Fibroblast of skin of left biceps (primary cell): ENCODE measurements at regions not wholly inside any gene's neighbourhood (a gene's known extent, or its start where the extent isn't known, plus 50 kb on each side); places are given as distances from the start of the nearest gene placed in this dataset.
"Not testable (repeated sequence)": the region's sequence is repeated elsewhere in the genome, so short reads cannot be mapped to it uniquely, and the experiment has no call there.

Experiments
- DNase-seq, 2 experiments: peaks; one replicate each; pipeline ENCODE4 v3.0.0-alpha.2; 2013; ENCODE audit warnings: low read depth in 2 of 2

DNA sequence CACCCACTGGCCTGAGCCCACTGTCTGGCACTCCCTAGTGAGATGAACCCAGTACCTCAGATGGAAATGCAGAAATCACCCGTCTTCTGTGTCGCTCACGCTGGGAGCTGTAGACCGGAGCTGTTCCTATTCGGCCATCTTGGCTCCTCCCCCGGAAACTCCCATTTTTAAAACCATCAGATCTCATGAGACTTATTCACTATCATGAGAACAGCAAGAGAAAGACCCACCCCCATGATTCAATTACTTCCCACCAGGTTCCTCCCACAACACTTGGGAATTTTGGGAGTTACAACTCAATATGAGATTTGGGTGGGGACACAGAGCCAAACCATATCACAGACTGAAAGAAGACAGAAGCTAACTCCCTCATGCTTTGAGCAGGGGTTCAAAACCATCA is 134.5 kb downstream of the SLC39A8 start:
- DNase-seq: not testable (repeated sequence)

DNA sequence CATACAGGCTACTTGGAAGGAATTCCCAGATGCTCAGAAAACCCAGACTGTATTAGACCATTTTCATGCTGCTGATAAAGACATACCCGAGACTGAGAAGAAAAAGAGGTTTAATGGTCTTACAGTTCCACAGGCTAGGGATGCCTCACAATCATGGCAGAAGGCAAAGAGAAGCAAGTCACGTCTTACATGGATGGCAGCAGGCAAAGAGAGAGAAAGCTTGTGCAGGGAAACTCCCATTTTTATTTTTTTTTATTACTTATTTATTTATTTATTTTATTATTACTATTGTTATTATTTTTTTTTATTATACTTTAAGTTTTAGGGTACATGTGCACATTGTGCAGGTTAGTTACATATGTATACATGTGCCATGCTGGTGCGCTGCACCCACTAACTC is 140.6 kb downstream of the SLC39A8 start:
- DNase-seq: not testable (repeated sequence)

DNA sequence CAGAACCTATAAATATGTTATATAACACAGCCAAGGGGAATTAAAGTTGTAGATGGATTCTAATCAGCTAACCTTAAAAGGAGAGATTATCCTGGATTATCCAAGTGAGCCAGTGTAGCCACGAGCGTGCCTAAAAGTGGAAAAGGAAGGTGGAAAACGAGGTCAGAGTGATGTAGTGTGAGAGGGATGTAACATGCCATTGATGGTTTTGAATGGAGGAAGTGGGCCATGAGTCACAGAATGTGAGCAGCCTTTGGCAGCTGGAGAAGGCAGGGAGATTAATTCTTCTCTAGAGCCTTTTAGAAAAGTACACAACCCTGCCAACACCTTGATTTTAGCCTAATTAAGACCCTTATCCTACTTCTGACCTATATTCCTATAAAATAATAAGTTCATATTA is 149.1 kb downstream of the SLC39A8 start:
- no peak for DNase-seq

DNA sequence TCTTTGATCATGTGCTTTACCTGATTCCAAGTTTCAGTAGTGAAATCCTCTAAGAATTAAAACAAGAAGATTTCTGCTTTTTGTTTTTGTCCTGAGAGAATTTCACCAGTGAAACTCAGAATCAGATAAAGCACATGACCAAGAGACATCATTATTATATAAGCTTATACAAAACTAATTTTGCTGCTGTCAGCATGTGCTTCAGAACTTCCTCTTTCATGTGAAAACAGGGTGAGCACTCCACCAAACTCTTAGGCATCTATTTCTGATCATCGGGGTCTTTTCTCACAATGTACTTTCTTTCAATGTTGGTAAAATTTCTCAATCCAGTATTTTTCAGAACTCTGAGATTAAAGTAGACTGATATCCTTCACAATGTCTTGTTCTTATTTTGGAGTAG is 152.1 kb downstream of the SLC39A8 start:
- DNase-seq: no peak

DNA sequence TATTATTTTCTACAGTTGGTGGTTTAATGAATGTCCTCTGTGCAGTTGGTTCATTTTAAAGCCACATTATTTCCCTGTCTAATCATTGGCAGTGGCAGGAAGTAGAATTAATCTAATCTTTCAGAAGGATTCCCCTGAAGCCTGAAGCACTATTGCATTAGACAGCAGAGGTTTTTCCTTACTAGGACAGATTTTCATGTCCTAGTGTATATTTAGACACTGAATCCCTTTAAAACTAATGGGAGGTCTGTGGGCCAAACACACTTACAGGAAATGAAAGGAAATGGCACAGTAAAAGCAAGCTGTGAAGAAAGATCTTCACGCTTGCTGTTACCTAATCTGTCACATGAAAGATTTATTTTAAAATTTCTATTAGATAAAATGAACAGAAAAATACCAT is 165.2 kb downstream of the SLC39A8 start:
- DNase-seq: no peak

DNA sequence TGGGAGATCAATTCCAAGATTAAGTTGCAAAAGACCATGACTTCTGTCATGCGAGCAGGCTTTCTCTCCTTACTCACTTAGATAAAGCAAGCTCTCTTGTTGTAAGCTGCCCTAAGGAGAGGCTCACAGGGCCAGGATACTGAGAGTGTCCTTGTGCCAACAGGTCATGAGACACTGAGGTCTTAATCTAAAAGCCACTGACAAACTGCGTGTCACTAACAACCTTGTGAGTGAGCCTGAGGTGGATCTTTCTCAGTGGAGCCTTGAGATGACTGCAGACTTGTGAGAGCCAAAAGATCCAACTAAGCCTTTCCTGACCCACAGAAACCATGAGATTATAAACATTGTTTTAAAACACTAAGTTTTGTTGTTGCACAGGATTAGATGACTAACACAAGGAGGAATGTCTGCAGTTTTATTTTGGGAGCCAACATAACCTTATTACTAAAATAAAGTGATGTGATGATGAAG is 170.5 kb downstream of the SLC39A8 start:
- no peak for DNase-seq

DNA sequence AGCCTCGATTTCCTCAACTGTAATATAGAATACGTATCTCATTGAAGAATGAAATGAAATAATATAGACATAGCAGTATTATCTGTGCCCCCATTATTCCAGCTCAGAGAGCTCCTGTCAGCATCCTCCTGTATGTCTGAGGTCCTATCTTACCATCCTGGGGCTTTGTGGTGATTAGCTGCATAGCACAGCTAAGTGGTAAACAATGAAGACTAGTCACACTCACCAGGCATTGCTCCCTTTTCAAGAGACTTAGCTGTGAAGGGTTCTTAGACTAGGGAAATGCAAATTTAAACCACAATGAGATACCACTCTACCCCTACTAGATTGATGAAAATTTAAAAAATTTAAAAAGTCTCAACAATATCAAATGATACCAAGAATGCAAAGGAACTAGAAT is 172.9 kb downstream of the SLC39A8 start:
- DNase-seq: no peak

DNA sequence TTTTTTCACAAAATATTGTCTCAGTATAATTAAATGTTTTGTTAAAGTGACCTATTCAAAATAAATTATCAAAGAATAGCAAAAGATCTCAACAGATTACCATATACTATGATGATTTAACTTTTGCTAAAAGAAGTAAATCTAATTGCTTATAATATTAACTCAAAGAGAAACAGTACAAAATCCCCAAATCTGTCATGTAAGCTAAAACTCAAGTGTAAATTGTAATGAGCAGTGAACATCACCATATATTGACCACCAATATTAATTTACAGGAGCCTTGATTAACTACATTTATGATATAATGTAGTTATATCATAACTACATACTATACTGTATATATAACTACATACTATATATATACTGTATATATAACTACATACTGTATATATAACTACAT is 174.4 kb downstream of the SLC39A8 start:
- no peak for DNase-seq

DNA sequence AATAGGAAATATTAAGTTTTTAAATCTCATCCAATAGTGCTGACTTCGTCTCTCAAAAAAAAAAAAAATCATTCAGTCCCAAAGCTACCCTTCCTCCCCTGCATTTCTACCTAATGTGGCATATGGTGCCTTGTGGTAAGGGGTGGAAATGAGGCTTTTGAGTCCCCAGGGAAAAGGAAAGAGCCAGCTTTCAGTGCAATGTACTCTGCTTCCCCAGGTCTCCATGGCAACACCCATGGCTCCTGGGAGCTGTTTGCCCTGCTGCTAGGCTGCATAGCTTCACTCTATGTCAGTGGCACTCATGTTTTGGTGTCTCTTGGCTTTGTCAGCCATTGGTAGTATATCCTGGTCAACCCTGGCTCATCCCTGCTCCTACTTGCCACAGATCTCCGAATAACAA is 175.9 kb downstream of the SLC39A8 start:
- no peak for DNase-seq

DNA sequence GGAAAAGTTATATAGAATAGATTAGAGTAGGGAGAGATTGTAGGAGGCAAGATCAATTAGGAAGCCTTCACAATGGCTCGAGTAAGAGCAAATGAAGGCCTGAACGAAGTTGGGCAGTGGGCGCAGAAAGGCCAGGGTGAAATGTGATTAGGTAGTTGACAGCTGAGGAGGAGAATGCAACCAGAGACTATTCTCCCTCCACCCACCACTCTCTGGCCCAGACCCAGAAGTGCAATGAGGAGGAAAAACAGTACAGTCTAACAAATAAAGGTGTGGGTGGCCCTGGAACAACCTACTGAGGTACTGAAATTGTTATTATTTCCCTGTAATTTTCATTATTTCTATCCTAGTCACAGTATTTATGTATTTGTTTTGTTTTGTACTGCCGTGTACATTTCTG is 176.7 kb downstream of the SLC39A8 start:
- DNase-seq: no peak

DNA sequence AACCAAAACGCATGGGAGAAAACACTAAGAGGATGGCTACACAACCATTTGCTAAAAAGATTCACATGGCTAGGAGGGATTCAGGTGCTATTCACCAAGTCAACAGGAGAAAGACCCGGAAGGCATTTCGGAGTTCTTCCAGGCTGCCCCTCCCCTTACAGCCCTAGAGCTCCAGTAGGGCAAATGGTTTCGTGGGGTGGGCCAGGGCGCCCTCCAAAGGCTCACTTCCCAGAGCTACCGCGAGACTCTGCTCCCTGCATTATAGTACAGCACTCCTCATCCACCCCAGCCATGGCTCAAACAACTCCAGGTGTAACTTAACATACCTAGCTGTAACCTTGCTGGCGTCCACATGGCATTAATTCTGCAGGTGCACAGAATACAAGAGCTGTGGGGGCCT is 179.7 kb downstream of the SLC39A8 start:
- no peak for DNase-seq

DNA sequence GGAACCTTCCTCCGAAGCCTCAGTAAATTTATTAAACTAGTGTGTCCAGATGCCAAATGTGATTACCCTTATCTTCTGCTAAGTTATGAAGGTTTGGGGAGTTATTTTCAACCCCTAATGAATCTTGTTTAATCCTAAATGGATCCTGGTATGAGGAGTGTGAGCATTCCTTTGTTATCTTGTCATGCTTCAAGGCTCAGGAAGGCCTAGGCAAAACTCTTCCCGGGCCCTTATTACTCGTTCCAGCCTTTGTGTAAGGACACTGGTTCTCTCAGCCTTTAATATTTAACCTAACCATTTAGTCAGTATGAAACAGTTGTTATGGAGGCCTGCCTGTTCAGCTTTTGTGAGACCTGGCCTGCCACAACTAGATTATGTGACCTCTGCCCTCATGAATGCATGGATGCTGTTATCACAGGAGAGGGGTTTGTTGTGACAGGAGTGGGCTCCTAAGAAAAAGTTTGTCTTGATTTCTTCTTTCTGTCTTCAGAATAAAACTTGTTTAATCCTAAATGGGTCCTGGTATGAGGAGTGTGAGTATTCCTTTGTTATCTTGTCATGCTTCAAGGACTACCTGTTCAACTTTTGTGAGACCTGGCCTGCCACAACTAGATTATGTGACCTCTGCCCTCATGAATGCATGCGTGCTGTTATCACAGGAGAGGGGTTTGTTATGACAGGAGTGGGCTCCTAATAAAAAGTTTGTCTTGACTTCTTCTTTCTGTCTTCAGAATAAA is 181.7 kb downstream of the SLC39A8 start:
- no peak for DNase-seq

DNA sequence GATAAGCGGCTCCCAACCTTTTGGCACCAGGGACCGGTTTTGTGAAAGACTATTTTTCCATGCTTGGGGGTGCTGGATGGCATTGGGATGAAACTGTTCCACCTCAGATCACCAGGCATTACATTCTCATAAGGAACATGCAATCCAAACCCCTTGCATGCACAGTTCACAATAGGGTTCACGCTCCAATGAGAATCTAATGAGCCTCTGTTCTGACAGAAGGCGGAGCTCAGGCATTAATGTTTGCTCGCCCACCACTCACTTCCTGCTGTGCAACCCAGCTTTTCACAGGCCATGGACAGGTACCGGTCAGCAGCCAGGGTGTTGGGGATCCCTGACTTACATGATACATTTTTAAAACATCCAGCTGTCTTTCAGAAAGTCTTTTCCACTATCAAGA is 187.3 kb downstream of the SLC39A8 start:
- DNase-seq: no peak

DNA sequence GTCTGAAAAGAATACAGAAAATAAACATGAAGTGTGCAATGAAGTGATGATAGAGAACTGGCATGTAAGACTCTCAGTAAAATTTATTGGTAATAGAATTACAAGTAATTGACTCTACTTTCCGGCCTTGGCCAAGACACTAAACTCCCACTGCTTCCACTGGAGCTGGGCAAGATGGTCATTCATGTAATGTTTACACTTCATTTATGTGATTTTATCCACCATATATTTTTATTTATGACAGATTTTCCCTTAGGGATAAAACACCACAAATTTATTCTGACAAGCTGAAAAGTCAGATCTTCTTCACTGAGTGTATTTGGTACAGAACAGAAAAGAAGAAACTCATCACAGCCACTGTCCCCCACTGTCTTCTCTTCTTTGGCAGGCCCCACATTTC is 191.9 kb downstream of the SLC39A8 start:
- DNase-seq: no peak

DNA sequence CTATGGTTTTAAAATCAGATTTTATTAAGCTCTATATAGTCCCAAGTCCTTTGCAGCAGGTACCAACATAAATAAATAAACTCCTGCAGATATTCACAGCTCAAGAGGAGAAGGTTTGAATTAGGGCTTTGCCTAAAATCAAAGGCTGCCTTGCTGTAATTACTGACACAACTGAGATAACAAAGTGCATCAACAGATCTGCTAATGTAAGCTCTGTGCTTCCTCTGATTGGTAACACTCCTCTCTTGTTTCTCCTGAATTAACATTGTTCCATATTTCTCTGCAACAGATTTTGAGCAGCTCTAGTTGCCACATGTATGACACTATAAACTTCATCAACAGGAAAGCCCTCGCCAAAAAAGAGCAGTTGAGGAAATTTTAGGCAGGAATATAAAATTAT is 193.6 kb downstream of the SLC39A8 start:
- no peak for DNase-seq

DNA sequence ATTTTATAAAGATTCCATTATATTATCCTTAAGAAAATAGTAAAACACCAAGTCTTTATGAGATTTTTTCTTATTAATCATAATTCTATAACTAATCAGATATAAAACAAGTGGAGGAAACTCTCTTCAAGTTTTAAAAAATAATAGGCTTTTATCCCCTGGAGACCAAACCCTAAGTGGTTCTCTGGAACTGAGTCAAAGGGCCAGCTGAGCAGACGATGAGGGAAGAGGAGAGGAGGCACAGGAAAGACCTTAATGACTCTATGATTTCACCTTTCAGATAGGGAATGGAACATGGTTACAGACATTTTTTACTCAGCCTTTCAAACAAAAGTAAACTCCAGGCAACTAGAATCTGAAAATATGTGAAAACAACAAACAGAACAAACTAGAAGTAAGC is 201.8 kb downstream of the SLC39A8 start:
- no peak for DNase-seq

DNA sequence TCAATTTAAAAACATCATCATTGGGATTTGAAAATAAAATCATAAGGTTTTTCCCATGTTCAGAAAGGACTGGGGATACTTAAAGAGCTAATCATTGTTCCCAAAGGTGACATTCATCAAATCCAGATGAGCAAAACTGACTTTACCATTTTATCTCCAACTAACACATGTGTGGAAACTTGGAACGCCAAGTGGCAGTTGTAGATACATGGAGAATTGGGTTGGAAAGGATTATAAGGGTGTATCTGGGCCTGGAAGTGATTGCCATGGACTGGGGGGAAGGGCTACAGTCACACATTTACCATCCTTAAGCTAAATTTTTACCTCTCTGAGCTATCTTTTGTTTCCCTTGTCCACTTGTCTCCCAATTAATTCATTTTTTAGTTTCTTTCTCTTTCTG is 203.4 kb downstream of the SLC39A8 start:
- DNase-seq: no peak

DNA sequence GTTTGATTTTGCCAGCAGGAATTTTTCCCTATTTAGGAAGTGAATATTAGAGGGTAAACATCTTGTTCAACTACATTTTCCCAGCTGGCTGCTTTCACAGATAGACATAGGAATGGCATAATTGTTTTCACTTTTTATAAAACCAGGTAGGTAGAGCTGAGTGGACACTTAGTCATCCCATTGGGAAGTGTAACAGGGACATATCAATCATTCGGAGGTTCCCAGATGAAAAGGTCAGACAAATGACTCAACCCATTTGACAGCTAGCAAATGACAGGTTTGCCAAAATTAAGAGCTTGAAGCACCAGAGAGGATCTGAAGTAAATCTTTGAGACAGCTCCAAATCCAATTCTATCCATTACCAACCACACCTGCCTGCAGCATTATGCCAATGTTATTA is 205.3 kb downstream of the SLC39A8 start:
- no peak for DNase-seq

DNA sequence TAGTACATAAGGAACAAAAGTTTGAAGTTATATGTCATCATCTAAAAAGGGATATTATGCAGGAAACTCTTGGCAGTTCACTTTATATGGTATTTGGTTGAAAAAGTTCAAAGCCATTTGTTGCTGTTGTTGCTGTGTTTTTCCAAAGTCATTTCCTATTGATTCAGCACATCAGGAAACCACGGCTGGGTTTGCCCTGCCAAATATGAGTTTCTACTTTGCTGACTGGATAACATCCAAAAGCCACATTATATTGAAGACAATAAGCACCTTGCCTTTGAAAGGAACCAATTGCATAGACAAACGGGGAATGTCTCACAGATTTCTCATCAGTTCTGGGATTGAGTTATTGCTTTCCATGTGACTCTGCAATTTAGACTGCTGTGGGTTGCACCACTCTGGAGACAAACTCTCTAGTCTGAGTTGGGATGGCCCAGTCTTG is 206.1 kb downstream of the SLC39A8 start:
- DNase-seq: peak; percentile 8 to 9

DNA sequence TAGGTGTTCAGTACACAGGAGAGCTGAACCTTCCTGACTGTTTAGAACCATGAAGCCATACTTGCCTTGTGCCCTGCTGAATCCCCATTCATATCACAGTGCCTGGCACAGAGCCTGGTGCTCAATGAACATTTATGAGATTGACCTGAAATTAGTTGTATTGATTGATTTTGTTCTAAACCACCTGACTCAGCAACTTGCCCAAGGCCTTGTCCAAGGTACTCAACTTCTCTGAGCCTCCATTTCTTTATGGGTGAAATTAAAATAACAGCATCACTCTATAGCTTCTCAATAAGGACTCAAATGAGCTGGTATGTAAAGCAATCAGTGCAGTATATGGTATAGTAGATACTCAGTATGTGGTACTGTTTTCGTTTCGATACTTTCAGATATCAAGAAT is 208.1 kb downstream of the SLC39A8 start:
- DNase-seq: no peak

DNA sequence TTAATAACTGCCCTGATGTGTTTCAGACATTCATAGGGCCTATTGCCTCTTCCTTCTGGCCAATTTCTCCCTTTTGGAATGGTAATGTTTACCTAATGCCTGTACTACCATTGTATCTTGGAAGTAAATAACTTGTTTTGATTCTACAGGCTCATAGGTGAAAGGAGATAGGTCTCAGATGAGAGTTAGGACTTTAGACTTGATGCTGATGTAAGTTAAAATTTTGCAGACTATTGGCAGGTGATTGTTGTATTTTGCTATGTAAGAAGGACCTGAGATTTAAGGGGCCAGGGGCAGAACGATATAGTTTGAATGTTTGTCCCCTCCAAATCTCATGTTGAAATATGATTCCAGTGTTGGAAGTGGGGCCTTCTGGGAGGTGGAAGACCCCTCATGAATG is 215.5 kb downstream of the SLC39A8 start:
- no peak for DNase-seq
